WTC11 (cell line): ENCODE measurements at regions not wholly inside any gene's neighbourhood (a gene's known extent, or its start where the extent isn't known, plus 50 kb on each side); places are given as distances from the start of the nearest gene placed in this dataset.

Experiments used
- ATF3 ChIP-seq: sonication (generic); formaldehyde crosslinking; conservative IDR thresholded peaks from 2 replicates; pipeline ENCODE4 v1.8.1; 2022; ENCODE audit warnings: mild to moderate bottlenecking, missing genetic modification reagents
- CBFB ChIP-seq: sonication (generic); formaldehyde crosslinking; IDR thresholded peaks from 2 replicates; pipeline ENCODE4 v1.8.1; 2022; ENCODE audit warnings: mild to moderate bottlenecking, low read depth, missing genetic modification reagents
- CTCF ChIP-seq: fragments of 200-600 bp; IDR thresholded peaks from 2 replicates; pipeline ENCODE4 v1.8.0; 2022; ENCODE audit warnings: antibody characterized with exemption
- ESRRA ChIP-seq: sonication (generic); formaldehyde crosslinking; IDR thresholded peaks from 2 replicates; pipeline ENCODE4 v1.8.1; 2022; ENCODE audit warnings: mild to moderate bottlenecking, missing genetic modification reagents, borderline replicate concordance
- NR3C1 ChIP-seq: sonication (generic); formaldehyde crosslinking; conservative IDR thresholded peaks from 2 replicates; pipeline ENCODE4 v1.8.1; 2023; ENCODE audit warnings: low read depth, mild to moderate bottlenecking, missing genetic modification reagents
- SP1 ChIP-seq: sonication (generic); formaldehyde crosslinking; conservative IDR thresholded peaks from 2 replicates; pipeline ENCODE4 v1.8.1; 2022; ENCODE audit warnings: missing genetic modification reagents
- TP53 ChIP-seq: sonication (generic); formaldehyde crosslinking; IDR thresholded peaks from 2 replicates; pipeline ENCODE4 v1.8.1; 2023; ENCODE audit warnings: mild to moderate bottlenecking, missing genetic modification reagents
- ZNF416 ChIP-seq: fragments of 250-450 bp; sonication (Bioruptor Pico); IDR thresholded peaks from 2 replicates; pipeline ENCODE4 v1.9.0; 2021; ENCODE audit warnings: mild to moderate bottlenecking, inconsistent platforms

- TF ChIP-seq CTCF: no peak
- no peak for TF ChIP-seq CBFB
- TF ChIP-seq SP1: no peak
- TF ChIP-seq ATF3 (CRISPR knock-in tag): no peak
- TF ChIP-seq ESRRA (CRISPR knock-in tag): no peak
- TF ChIP-seq NR3C1 (CRISPR knock-in tag): no peak
- TF ChIP-seq TP53 (CRISPR knock-in tag): no peak
- no peak for TF ChIP-seq ZNF416 (CRISPR knock-in tag)
Measured at GRCh38 chr2:226631671-226632070, 167.9 kb downstream of the IRS1 start.
